SU-DHL-6 (cell line): ENCODE measurements at regions not wholly inside any gene's neighbourhood (a gene's known extent, or its start where the extent isn't known, plus 50 kb on each side); places are given as distances from the start of the nearest gene placed in this dataset.

Experiments
- CTCF ChIP-seq: fragments of 200-600 bp; sonication (generic); IDR thresholded peaks from one replicate; pipeline ENCODE4 v1.5.1; 2017; ENCODE audit warnings: antibody characterized with exemption, mild to moderate bottlenecking, low read length, moderate library complexity; ENCODE audit not compliant: insufficient read depth, poor library complexity, severe bottlenecking
- EZH2phosphoT487 ChIP-seq: fragments of 200-600 bp; sonication (generic), shearing (Covaris generic); conservative IDR thresholded peaks from 2 replicates; pipeline ENCODE4 v1.6.1; 2018; ENCODE audit warnings: mild to moderate bottlenecking, antibody characterized with exemption, low read length, moderate library complexity, mixed read lengths

- TF ChIP-seq EZH2phosphoT487 (no peak), CTCF (no peak)
These were observed 477.0 kb downstream of the RNF144A start for GRCh38 chr2:7394195-7394594.
